ENCODE measurements at regions not wholly inside any gene's neighbourhood (a gene's known extent, or its start where the extent isn't known, plus 50 kb on each side); places are given as distances from the start of the nearest gene placed in this dataset.

DNA sequence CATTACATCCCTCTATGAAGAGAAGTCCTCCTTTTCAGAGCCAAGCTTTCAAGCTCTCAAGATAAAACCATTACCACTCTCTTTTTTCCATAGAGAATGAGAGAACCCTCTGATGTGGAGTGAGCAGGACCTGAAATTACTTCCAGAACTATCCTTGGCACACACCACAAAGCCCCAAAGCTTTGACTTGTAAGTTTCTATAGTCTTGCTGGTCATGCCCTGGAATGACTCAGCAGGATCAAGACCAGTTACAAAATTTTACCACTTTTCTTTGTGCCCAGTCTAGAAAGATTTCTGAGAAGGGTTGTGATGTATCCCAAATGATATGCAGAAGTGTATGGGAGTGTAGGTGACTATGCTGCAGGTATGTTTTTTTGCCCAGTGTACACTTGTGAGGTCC lies 760.6 kb downstream of the TLE1 start:
- TF ChIP-seq CTCF (IDR thresholded peaks at IDR 0.05) (no peak), EP300 (IDR thresholded peaks at IDR 0.05) (no peak), POLR2A (IDR thresholded peaks at IDR 0.05) (no peak)
